ENCODE measurements at regions not wholly inside any gene's neighbourhood (a gene's known extent, or its start where the extent isn't known, plus 50 kb on each side); places are given as distances from the start of the nearest gene placed in this dataset.

DNA sequence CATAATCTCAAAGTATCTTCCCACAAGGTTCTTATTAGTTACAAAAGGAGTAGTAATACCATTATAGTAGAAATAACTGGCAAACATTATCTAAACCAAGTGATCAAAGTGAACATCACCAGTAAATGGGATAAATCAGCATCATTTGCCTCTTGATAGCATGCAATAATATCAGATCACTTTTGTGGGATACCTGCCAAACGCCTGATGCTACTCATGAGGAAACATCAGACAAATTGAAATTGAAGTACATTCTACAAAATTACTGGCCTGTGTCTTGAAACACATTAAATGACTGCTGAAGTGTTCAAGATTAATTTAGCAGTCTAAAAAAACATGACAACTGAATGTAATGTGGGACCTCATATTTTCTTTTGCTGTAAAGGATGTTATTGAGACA, 208.1 kb downstream of the TINAG start:
- TF ChIP-seq, protein P1, sequence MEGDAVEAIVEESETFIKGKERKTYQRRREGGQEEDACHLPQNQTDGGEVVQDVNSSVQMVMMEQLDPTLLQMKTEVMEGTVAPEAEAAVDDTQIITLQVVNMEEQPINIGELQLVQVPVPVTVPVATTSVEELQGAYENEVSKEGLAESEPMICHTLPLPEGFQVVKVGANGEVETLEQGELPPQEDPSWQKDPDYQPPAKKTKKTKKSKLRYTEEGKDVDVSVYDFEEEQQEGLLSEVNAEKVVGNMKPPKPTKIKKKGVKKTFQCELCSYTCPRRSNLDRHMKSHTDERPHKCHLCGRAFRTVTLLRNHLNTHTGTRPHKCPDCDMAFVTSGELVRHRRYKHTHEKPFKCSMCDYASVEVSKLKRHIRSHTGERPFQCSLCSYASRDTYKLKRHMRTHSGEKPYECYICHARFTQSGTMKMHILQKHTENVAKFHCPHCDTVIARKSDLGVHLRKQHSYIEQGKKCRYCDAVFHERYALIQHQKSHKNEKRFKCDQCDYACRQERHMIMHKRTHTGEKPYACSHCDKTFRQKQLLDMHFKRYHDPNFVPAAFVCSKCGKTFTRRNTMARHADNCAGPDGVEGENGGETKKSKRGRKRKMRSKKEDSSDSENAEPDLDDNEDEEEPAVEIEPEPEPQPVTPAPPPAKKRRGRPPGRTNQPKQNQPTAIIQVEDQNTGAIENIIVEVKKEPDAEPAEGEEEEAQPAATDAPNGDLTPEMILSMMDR (IDR thresholded peaks at IDR 0.05; ENCODE audit: low read depth, low read length) = no peak
- Histone ChIP-seq H3K4me3 (ENCODE audit: low read depth, low read length) (no peak overlapping the region), H3K27ac (no peak overlapping the region), H3K36me3 (no peaks in the 10 kb centered on the region), H3K27me3 (ENCODE audit: insufficient read depth, low read depth, severe bottlenecking) (peaks cover 2% of the 10 kb centered on the region), H3K9me3 (ENCODE audit: severe bottlenecking) (no peaks in the 10 kb centered on the region)
- no peak for DNase-seq

DNA sequence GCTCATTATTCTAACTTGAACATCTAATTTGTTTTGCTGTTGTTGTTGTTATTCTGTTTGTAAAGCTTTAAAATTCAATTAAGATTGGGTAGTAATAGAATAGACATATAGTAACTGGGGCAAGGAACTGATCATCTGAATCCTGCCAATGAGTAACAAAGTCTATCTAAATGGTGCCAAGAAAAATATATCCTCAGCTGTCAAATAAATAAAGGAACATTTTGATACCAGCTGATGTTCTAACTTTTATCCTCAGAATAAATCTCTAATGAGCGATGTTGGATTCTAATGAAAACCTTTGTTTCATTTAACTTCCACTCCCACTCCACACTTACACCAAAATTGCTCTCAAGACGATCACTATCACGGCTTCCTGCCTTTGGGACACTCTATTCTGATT, 210.9 kb downstream of the TINAG start:
- Histone ChIP-seq H3K9me3 (ENCODE audit: severe bottlenecking) (no peaks in the 10 kb centered on the region), H3K36me3 (no peaks in the 10 kb centered on the region), H3K27ac (no peak overlapping the region), H3K4me3 (ENCODE audit: low read depth, low read length) (no peak overlapping the region), H3K27me3 (ENCODE audit: insufficient read depth, low read depth, severe bottlenecking) (peaks cover 8% of the 10 kb centered on the region)
- DNase-seq = no peak
- TF ChIP-seq, protein P1 (IDR thresholded peaks at IDR 0.05; ENCODE audit: low read depth, low read length) = no peak

DNA sequence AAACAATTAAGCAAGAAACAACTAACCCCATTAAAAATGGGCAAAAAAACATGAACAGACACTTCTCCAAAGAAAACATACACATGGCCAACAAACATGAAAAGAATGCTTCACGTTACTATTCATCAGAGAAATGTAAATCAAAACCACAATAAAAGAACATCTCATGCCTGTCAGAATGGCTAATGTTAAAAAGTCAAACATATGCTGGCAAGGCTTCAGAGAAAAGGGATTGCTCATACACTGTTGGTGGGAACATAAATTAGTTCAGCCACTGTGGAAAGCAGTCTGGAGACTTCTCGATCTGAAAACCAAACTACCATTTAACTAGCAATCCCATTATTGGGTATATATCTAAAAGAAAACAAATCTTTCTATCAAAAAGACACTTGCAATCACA, 217.5 kb downstream of the TINAG start:
- Histone ChIP-seq H3K36me3 (no peaks in the 10 kb centered on the region), H3K27me3 (ENCODE audit: insufficient read depth, low read depth, severe bottlenecking) (peaks cover 8% of the 10 kb centered on the region), H3K4me3 (ENCODE audit: low read depth, low read length) (no peak overlapping the region), H3K27ac (no peak overlapping the region), H3K9me3 (ENCODE audit: severe bottlenecking) (peaks cover 4% of the 10 kb centered on the region)
- TF ChIP-seq, protein P1 (IDR thresholded peaks at IDR 0.05; ENCODE audit: low read depth, low read length) = no peak
- no peak for DNase-seq

GRCh38 chr6:54533567-54533966, 225.3 kb downstream of the TINAG start:
- no peak overlapping the region for H3K4me3 ChIP-seq (ENCODE audit: low read depth, low read length)
- peaks cover 7% of the 10 kb centered on the region for H3K27me3 ChIP-seq (ENCODE audit: insufficient read depth, low read depth, severe bottlenecking)
- TF ChIP-seq, protein P1 (IDR thresholded peaks at IDR 0.05; ENCODE audit: low read depth, low read length) = no peak

DNA sequence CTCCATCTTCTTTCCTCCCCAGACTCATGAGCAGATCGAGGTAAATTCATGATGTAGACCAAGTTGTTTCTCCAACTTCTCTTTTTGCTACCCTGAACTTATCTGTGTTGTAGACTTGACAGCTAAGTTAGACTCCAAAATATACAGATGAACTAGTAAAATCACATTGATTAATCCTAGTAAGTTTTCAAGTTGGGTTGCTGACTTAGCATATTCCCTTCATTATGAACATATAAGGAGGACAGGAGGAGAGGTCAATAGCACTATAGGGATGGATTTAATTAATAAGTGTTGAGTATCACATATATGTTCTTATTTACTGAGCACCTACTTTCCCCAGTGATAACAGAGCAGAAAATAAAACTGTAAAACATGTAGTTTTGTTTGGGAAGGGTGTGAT, 227.3 kb downstream of the TINAG start:
- Histone ChIP-seq H3K9me3 (ENCODE audit: severe bottlenecking) (no peaks in the 10 kb centered on the region), H3K27me3 (ENCODE audit: insufficient read depth, low read depth, severe bottlenecking) (peaks cover 7% of the 10 kb centered on the region), H3K4me3 (ENCODE audit: low read depth, low read length) (no peak overlapping the region), H3K27ac (no peak overlapping the region), H3K36me3 (no peaks in the 10 kb centered on the region)
- no peak for DNase-seq
- TF ChIP-seq, protein P1 (IDR thresholded peaks at IDR 0.05; ENCODE audit: low read depth, low read length) = no peak

More at GRCh38 chr6:54533567-54533966, 225.3 kb downstream of the TINAG start:
- DNase-seq = no peak
- no peaks in the 10 kb centered on the region for H3K36me3 ChIP-seq
- H3K27ac ChIP-seq = no peak overlapping the region
- H3K9me3 ChIP-seq (ENCODE audit: severe bottlenecking) = no peaks in the 10 kb centered on the region

GRCh38 chr6:54541541-54541940, 233.3 kb downstream of the TINAG start:
- DNase-seq = no peak
- no peaks in the 10 kb centered on the region for H3K36me3 ChIP-seq
- TF ChIP-seq, protein P1 (IDR thresholded peaks at IDR 0.05; ENCODE audit: low read depth, low read length) = no peak
- no peak overlapping the region for H3K4me3 ChIP-seq (ENCODE audit: low read depth, low read length)
- no peaks in the 10 kb centered on the region for H3K9me3 ChIP-seq (ENCODE audit: severe bottlenecking)
- no peak overlapping the region for H3K27ac ChIP-seq
- H3K27me3 ChIP-seq (ENCODE audit: insufficient read depth, low read depth, severe bottlenecking) = peaks cover 8% of the 10 kb centered on the region

Measured in WERI-Rb-1 (cell line).